GM19438 (cell line): ENCODE measurements at regions not wholly inside any gene's neighbourhood (a gene's known extent, or its start where the extent isn't known, plus 50 kb on each side); places are given as distances from the start of the nearest gene placed in this dataset.
"Not testable (repeated sequence)": the region's sequence is repeated elsewhere in the genome, so short reads cannot be mapped to it uniquely, and the experiment has no call there.

Source experiments
- ATAC-seq: cut with Tn5 transposase; IDR thresholded peaks from one replicate; pipeline ENCODE4 v1.9.1; 2021; ENCODE audit warnings: low read depth; ENCODE audit not compliant: unreplicated experiment

- no peak for ATAC-seq
These were observed 226.4 kb upstream of the MON1B start for GRCh38 chr16:76964464-76965154.

- no peak for ATAC-seq
These were observed 220.8 kb upstream of the MON1B start for GRCh38 chr16:76970087-76970744.

- ATAC-seq, result no peak
These were observed 220.3 kb upstream of the MON1B start for GRCh38 chr16:76970745-76971099.

- ATAC-seq, result peak; percentile 97
These were observed 214.9 kb upstream of the MON1B start for GRCh38 chr16:76976101-76976500.

GRCh38 chr16:76976756-76977155, 214.2 kb upstream of the MON1B start:
- ATAC-seq, result no peak

- ATAC-seq, result no peak
These were observed 206.8 kb upstream of the MON1B start for GRCh38 chr16:76984196-76984595.

GRCh38 chr16:76985392-76986045, 205.5 kb upstream of the MON1B start:
- no peak for ATAC-seq

GRCh38 chr16:76988526-76988925, 202.5 kb upstream of the MON1B start:
- ATAC-seq, result no peak

- no peak for ATAC-seq
These were observed 188.3 kb upstream of the MON1B start for GRCh38 chr16:77002644-77003043.

GRCh38 chr16:77009453-77009852, 181.5 kb upstream of the MON1B start:
- ATAC-seq, result no peak

- ATAC-seq, result no peak
These were observed 176.5 kb upstream of the MON1B start for GRCh38 chr16:77014441-77014840.

- no peak for ATAC-seq
These were observed 160.4 kb upstream of the MON1B start for GRCh38 chr16:77030600-77030999.

GRCh38 chr16:77033516-77033915, 157.5 kb upstream of the MON1B start:
- ATAC-seq, result no peak

GRCh38 chr16:77035361-77035760, 155.6 kb upstream of the MON1B start:
- ATAC-seq, result no peak

- ATAC-seq, result no peak
These were observed 153.2 kb upstream of the MON1B start for GRCh38 chr16:77037696-77038347.

- no peak for ATAC-seq
These were observed 149.5 kb upstream of the MON1B start for GRCh38 chr16:77041468-77041867.

- ATAC-seq, result no peak
These were observed 147.9 kb upstream of the MON1B start for GRCh38 chr16:77043076-77043475.

GRCh38 chr16:77046206-77046605, 144.8 kb upstream of the MON1B start:
- ATAC-seq, result no peak

- ATAC-seq, result no peak
These were observed 142.9 kb upstream of the MON1B start for GRCh38 chr16:77048085-77048484.

GRCh38 chr16:77049577-77049976, 141.4 kb upstream of the MON1B start:
- no peak for ATAC-seq

- ATAC-seq, result not testable (repeated sequence)
These were observed 134.4 kb upstream of the MON1B start for GRCh38 chr16:77056597-77056996.
